Calu3 (cell line): ENCODE measurements at regions not wholly inside any gene's neighbourhood (a gene's known extent, or its start where the extent isn't known, plus 50 kb on each side); places are given as distances from the start of the nearest gene placed in this dataset.

Experiments used
- BruUV-seq: library from RNA; stranded (reverse); fragments of 400-500 nt; replicated peaks from 2 replicates; lab custom pipeline; 2021; lab: Mats Ljungman, UMichigan
- CTCF ChIA-PET: fragments of 300-600 bp; sonication (Branson Sonifier 250); formaldehyde crosslinking; loops from one replicate; lab custom pipeline; 2022; ENCODE audit warnings: antibody characterized with exemption; lab: Charles Lee
- DNase-seq: peaks from one replicate; pipeline ENCODE4 v3.0.0; 2022
- H3K27ac Mint-ChIP-seq: one replicate; pipeline ENCODE4 v1.8.0; 2022; ENCODE audit warnings: mixed read lengths; ENCODE audit not compliant: unreplicated experiment
- H3K27me3 Mint-ChIP-seq: one replicate; pipeline ENCODE4 v1.8.0; 2022; ENCODE audit warnings: mixed read lengths; ENCODE audit not compliant: unreplicated experiment
- H3K36me3 Mint-ChIP-seq: one replicate; pipeline ENCODE4 v1.8.0; 2022; ENCODE audit warnings: mild to moderate bottlenecking, moderate library complexity, mixed read lengths; ENCODE audit not compliant: insufficient read depth, unreplicated experiment
- H3K4me1 Mint-ChIP-seq: one replicate; pipeline ENCODE4 v1.8.0; 2022; ENCODE audit warnings: mild to moderate bottlenecking, low read depth, mixed read lengths; ENCODE audit not compliant: unreplicated experiment
- H3K4me3 Mint-ChIP-seq: one replicate; pipeline ENCODE4 v1.8.0; 2022; ENCODE audit warnings: mild to moderate bottlenecking, low read depth, moderate library complexity, mixed read lengths; ENCODE audit not compliant: unreplicated experiment
- H3K9me3 Mint-ChIP-seq: one replicate; pipeline ENCODE4 v1.8.0; 2022; ENCODE audit warnings: low read depth, mixed read lengths; ENCODE audit not compliant: unreplicated experiment
- intact Hi-C: fragments of 100-400 bp; cut with micrococcal nuclease; formaldehyde crosslinking; loops from one replicate; pipeline ENCODE4 v1.10.0; 2022; ENCODE audit not compliant: unreplicated experiment
- TF ChIP-seq, protein P1 (sequence below): fragments of 200-600 bp; IDR thresholded peaks from one replicate; pipeline ENCODE4 v1.8.0; 2022; ENCODE audit warnings: antibody characterized with exemption; ENCODE audit not compliant: unreplicated experiment

DNA sequence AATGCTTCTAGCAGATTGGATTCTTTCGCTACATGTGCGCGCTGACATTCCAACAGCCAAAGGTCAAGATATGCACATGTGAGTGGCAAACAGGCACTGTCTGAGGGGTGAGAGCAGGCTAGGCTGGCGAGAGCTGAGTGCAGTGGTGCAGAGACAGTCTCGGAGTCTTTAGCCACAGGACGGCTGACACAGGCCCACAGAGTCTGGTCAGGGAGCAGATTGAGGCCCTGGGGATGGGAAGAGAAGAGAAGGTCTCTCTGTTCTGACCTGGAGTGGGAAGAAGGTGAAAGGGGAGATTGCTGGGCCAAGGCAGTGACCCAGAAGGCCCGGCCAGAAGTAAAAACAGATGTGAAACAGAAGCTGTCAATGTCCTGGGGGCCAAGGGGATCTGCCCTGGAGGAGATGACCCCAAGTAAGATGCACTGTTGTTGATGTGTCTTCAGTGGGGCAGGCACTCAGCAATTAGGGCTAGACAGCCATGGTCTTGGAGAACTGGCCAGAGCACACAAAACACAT, 197.8 kb downstream of the ETS1 start:
- DNase-seq = no peak
- H3K9me3 Mint-ChIP-seq = no peaks in the 10 kb centered on the region
- BruUV-seq = no TSS peak
- no peaks in the 10 kb centered on the region for H3K27me3 Mint-ChIP-seq
- H3K36me3 Mint-ChIP-seq = no peaks in the 10 kb centered on the region
- CTCF ChIA-PET = no interaction called here
- no peaks in the 10 kb centered on the region for H3K4me1 Mint-ChIP-seq
- intact Hi-C loops = no loop called here
- no peak overlapping the region for H3K27ac Mint-ChIP-seq
- H3K4me3 Mint-ChIP-seq = no peak overlapping the region
- TF ChIP-seq, protein P1, sequence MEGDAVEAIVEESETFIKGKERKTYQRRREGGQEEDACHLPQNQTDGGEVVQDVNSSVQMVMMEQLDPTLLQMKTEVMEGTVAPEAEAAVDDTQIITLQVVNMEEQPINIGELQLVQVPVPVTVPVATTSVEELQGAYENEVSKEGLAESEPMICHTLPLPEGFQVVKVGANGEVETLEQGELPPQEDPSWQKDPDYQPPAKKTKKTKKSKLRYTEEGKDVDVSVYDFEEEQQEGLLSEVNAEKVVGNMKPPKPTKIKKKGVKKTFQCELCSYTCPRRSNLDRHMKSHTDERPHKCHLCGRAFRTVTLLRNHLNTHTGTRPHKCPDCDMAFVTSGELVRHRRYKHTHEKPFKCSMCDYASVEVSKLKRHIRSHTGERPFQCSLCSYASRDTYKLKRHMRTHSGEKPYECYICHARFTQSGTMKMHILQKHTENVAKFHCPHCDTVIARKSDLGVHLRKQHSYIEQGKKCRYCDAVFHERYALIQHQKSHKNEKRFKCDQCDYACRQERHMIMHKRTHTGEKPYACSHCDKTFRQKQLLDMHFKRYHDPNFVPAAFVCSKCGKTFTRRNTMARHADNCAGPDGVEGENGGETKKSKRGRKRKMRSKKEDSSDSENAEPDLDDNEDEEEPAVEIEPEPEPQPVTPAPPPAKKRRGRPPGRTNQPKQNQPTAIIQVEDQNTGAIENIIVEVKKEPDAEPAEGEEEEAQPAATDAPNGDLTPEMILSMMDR = no peak

DNA sequence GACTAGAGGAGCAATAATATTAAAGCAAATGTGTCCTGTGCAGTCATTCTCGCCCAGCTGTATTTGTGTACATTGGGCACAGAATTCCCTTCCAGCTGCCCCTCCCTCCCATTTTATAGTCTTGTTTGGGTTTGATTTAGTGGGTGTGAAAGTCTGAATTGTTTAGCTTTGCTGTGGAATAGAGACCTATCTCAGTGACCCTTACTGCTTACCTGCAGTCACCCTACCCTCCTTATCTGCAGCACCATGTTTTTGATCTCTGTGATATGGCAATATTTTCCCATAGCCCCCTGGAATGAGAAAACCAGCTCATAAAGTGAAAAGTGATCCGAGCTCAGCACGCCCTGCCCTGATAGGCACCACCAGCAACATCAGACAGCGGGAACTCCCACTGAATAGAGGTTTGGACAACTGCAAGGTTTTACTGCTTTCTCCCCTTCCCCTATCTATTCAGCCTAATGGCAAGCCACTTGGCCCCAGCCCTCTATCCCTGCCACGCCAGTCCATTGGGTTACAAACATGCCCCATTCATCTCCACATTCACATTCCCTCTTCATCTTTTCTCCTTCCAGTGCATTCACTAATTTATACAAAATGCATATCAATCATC, 199.0 kb downstream of the ETS1 start:
- H3K4me3 Mint-ChIP-seq = no peak overlapping the region
- no peak overlapping the region for H3K27ac Mint-ChIP-seq
- DNase-seq = no peak
- H3K36me3 Mint-ChIP-seq = no peaks in the 10 kb centered on the region
- TF ChIP-seq, protein P1 = no peak
- BruUV-seq = no TSS peak
- no peaks in the 10 kb centered on the region for H3K9me3 Mint-ChIP-seq
- intact Hi-C loops = no loop called here
- CTCF ChIA-PET = no interaction called here
- H3K27me3 Mint-ChIP-seq = no peaks in the 10 kb centered on the region
- H3K4me1 Mint-ChIP-seq = no peaks in the 10 kb centered on the region

DNA sequence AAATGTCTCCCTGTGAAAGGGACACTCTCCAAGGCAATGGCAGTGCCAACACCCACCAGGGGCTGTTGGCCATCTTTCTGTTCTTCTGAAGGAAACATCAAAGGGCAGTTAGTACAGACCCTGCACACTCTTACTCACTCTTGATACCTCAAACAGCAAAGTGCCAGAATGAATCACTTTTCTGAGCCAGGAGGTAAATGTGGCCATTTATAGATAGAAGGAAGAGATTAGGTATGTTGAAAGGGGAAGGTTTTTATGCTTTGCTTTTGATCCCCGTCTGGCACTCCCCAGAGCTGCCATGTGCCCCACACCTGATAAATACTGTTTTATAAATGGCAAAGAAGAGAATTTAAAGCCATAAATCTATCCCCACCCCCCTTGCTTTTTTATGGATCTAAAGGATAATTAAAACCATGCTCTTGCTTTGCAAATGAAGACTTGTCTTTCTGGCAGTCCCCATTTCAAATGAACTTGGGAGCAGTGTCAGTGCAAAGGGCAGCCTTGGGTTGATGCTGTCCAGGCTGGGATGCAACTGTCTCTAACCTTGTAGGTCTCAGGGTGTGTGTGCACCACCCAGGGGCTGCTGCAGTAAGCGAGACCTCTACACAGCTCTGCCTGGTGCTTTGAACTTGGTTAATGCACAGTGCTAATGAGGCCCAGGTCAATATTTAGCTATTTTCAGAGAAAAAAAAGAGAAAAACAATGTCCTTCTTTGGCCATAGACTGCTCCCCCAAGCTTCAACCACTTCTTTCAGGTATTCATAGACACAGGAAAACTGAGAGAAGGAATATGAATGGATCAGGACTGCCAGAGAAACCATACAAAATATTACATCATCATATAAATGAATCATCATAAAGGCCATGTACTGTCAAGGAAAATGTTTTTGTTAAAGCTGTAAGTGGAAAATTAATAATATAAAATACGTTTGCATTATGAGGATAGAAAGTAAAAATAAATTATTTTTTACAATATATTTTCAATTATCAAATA, 207.5 kb downstream of the ETS1 start:
- Mint-ChIP-seq H3K27me3 (no peaks in the 10 kb centered on the region), H3K9me3 (peaks cover 6% of the 10 kb centered on the region), H3K27ac (no peak overlapping the region), H3K4me3 (no peak overlapping the region), H3K4me1 (no peaks in the 10 kb centered on the region), H3K36me3 (no peaks in the 10 kb centered on the region)
- no TSS peak for BruUV-seq
- CTCF ChIA-PET = no interaction called here
- no peak for DNase-seq
- intact Hi-C loops = no loop called here
- TF ChIP-seq, protein P1 = no peak

DNA sequence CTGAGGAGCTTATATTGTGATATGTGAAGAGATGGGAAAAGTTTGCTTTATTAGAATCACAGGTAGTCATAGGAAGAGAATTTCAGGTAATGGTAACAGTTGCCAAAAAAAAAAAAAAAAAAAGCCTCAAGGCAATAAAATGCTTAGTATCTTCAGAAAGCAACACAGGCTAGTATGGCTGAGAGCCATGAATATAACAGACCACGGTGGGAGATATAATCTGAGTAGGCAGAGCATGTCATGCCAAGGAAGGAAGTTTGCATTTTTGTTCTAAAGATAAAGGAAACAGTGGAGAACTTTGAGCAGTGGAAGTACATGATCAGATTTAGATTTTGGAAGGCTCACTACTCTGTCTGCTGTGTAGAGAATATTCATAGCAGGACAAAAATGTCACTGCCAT, 211.4 kb downstream of the ETS1 start:
- CTCF ChIA-PET = interaction anchor here (0.7 kb wide), 1 partner anchor 19 kb away, joined by 5 read pairs; no protein-coding TSS in a partner anchor
- BruUV-seq = no TSS peak
- intact Hi-C loops = no loop called here
- no peaks in the 10 kb centered on the region for H3K36me3 Mint-ChIP-seq
- H3K4me1 Mint-ChIP-seq = no peaks in the 10 kb centered on the region
- no peak overlapping the region for H3K4me3 Mint-ChIP-seq
- DNase-seq = no peak
- H3K27ac Mint-ChIP-seq = no peak overlapping the region
- H3K9me3 Mint-ChIP-seq = no peaks in the 10 kb centered on the region
- TF ChIP-seq, protein P1 = no peak
- H3K27me3 Mint-ChIP-seq = no peaks in the 10 kb centered on the region
